CD4-positive, alpha-beta T cell treated with Interleukin-10 for 1 hour (primary cell): ENCODE measurements at regions not wholly inside any gene's neighbourhood (a gene's known extent, or its start where the extent isn't known, plus 50 kb on each side); places are given as distances from the start of the nearest gene placed in this dataset.
"Not testable (repeated sequence)": the region's sequence is repeated elsewhere in the genome, so short reads cannot be mapped to it uniquely, and the experiment has no call there.

Experiments
- DNase-seq: peaks from one replicate; pipeline ENCODE4 v3.0.0-alpha.2; 2020

DNA sequence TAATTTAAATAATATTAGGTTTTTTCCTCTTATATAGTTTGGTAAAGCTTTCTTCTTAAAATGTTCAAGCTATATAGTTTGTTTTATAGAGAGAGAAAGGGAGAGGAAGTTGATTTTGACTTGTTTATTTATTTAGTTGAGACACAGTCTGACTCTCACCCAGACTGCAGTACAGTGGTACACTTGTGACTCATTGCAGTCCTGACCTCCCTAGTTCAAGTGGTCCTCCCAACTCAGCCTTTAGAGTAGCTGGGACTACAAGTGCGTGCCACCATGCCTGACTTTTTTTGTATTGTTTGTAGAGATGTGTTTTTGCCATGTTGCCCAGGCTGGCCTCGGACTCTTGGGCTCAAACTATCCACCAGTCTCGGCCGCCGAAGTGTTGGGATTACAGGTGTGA lies 187.4 kb upstream of the TGIF2LY start:
- DNase-seq, result not testable (repeated sequence)

DNA sequence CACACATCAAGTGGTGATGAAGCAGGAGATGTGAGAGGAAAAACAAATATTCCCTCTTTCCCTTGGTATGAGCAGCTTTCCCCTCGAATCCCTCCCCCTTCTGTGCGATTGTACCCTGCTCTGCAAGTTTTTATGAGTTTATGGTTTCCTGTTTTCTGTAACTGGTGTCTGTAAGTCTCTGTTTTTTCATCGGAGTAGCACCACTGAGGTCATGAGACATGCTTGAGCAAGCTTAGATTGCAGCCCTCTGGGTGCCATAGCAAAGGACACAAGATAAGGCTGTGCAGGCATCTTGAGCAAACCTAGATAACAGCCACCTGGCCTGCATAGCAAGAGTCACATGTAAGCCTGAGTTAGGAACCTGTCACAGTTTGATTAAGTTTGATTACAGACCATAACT lies 174.6 kb upstream of the TGIF2LY start:
- not testable (repeated sequence) for DNase-seq

DNA sequence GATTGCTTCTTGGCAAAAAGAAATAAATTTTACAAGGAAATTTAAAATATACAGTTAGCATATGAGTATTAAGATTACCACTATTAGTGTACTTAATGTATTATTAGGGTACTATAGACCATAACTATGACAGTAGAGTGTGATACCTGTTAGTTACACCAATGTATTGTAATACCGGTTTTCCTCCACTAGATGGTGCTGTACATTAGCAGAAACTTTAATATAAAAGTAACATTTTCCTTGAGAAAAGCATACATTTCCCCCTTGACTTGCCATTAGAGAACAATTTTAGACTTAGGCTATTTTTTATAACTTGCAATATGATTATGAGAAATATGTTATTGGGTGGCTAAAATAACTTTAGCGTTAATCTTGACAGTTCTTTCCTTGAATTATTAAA lies 173.3 kb upstream of the TGIF2LY start:
- DNase-seq, result peak; percentile 17

DNA sequence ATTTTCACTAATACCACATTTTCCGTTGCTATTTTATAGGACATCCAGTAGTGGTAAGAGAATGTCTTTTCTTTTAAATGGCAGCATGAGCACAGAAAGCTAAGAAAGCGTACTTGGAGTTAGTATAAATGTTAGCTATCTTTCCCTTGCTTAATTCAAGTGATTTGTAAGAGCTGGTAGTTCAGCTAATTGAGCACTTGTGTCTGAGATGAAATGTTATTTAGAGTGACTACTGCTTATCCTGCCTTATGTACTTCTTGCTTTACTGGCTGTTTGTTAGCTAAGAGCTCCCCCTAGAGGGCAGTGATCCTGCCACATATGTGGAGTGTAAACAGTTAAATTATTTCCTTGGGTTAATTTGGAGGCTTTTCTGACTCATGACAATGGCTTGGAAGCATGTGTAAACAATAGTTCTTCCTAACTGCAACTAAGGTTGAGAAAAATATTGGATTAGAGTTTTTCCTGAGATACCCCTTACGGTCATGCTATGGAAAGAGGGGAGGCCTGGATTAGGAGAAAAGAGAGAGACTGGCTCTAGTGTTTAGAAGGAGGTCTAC lies 171.9 kb upstream of the TGIF2LY start:
- not testable (repeated sequence) for DNase-seq

DNA sequence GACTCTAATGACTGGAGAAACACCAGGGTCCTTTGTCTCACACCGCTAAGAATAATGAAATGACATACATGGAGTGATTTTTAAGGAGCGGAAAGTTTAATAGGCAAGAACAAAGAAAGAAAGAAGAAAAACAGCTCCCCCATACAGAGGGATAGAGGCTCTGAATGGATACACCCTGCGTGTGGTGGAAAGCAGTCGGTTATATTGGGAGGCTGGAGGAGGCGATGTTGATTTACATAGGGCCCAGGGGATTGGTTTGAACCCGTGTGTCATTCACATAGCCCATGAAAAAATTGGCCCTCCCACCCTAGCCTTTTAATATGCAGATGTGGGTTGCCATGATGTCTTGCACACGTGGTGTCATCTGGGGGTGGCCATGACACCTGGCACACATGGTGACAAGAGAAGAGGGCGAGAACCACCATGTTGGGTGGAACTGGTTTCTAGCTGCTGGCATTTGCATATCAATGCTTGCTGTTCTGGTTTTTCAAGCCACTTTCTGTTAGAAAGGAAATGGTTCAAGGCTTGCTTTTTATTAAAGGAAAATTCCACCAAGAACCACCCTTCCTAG lies 168.5 kb upstream of the TGIF2LY start:
- not testable (repeated sequence) for DNase-seq
